ENCODE measurements at regions not wholly inside any gene's neighbourhood (a gene's known extent, or its start where the extent isn't known, plus 50 kb on each side); places are given as distances from the start of the nearest gene placed in this dataset.

GRCh38 chr9:20291201-20291600, 331.1 kb downstream of the MLLT3 start:
- DNase-seq (ENCODE audit: low spot score): no peak

- DNase-seq (ENCODE audit: low spot score): no peak
Observed at GRCh38 chr9:20290257-20290656, 332.0 kb downstream of the MLLT3 start.

- DNase-seq (ENCODE audit: low spot score): no peak
Observed at GRCh38 chr9:20289423-20290010, 332.8 kb downstream of the MLLT3 start.

GRCh38 chr9:20286969-20287368, 335.3 kb downstream of the MLLT3 start:
- DNase-seq (ENCODE audit: low spot score): no peak

- DNase-seq (ENCODE audit: low spot score): no peak
Observed at GRCh38 chr9:20286154-20286700, 336.1 kb downstream of the MLLT3 start.

- DNase-seq (ENCODE audit: low spot score): no peak
Observed at GRCh38 chr9:20284601-20285289, 337.6 kb downstream of the MLLT3 start.

- DNase-seq (ENCODE audit: low spot score): no peak
Observed at GRCh38 chr9:20280330-20280729, 342.0 kb downstream of the MLLT3 start.

- DNase-seq (ENCODE audit: low spot score): no peak
Observed at GRCh38 chr9:20276762-20277161, 345.5 kb downstream of the MLLT3 start.

GRCh38 chr9:20271723-20272122, 350.6 kb downstream of the MLLT3 start:
- DNase-seq (ENCODE audit: low spot score): no peak

GRCh38 chr9:20271096-20271495, 351.2 kb downstream of the MLLT3 start:
- DNase-seq (ENCODE audit: low spot score): no peak

- no peak for DNase-seq (ENCODE audit: low spot score)
Observed at GRCh38 chr9:20270161-20270560, 352.1 kb downstream of the MLLT3 start.

- no peak for DNase-seq (ENCODE audit: low spot score)
Observed at GRCh38 chr9:20269620-20270019, 352.7 kb downstream of the MLLT3 start.

- DNase-seq (ENCODE audit: low spot score): no peak
Observed at GRCh38 chr9:20264896-20265295, 357.4 kb downstream of the MLLT3 start.

GRCh38 chr9:20262611-20263010, 359.7 kb downstream of the MLLT3 start:
- DNase-seq (ENCODE audit: low spot score): no peak

- DNase-seq (ENCODE audit: low spot score): no peak
Observed at GRCh38 chr9:20256284-20256948, 365.9 kb downstream of the MLLT3 start.

GRCh38 chr9:20255052-20255451, 367.2 kb downstream of the MLLT3 start:
- DNase-seq (ENCODE audit: low spot score): no peak

- no peak for DNase-seq (ENCODE audit: low spot score)
Observed at GRCh38 chr9:20253635-20254034, 368.7 kb downstream of the MLLT3 start.

- no peak for DNase-seq (ENCODE audit: low spot score)
Observed at GRCh38 chr9:20252778-20253177, 369.5 kb downstream of the MLLT3 start.

- no peak for DNase-seq (ENCODE audit: low spot score)
Observed at GRCh38 chr9:20250791-20251190, 371.5 kb downstream of the MLLT3 start.

- no peak for DNase-seq (ENCODE audit: low spot score)
Observed at GRCh38 chr9:20244271-20244670, 378.0 kb downstream of the MLLT3 start.

- DNase-seq (ENCODE audit: low spot score): no peak
Observed at GRCh38 chr9:20243841-20244240, 378.5 kb downstream of the MLLT3 start.

GRCh38 chr9:20242510-20243189, 379.6 kb downstream of the MLLT3 start:
- no peak for DNase-seq (ENCODE audit: low spot score)

GRCh38 chr9:20240498-20240897, 381.8 kb downstream of the MLLT3 start:
- no peak for DNase-seq (ENCODE audit: low spot score)

Measured in GM03348 (cell line).